PC-3 (cell line): ENCODE measurements at regions not wholly inside any gene's neighbourhood (a gene's known extent, or its start where the extent isn't known, plus 50 kb on each side); places are given as distances from the start of the nearest gene placed in this dataset.

Source experiments
- ATAC-seq: fragments of 200-7000 bp; cut with Tn5 transposase; 2 replicates; pipeline ENCODE4 v1.9.1; 2020; ENCODE audit warnings: mild to moderate bottlenecking, moderate library complexity
- BruUV-seq: library from RNA; stranded (reverse); fragments of 400-500 nt; replicated peaks from 2 replicates; lab custom pipeline; 2021; lab: Mats Ljungman, UMichigan
- CTCF ChIA-PET: fragments of 300-600 bp; sonication (Branson Sonifier 250); formaldehyde crosslinking; loops from one replicate; lab custom pipeline; 2022; ENCODE audit warnings: antibody characterized with exemption; lab: Charles Lee
- POLR2A ChIA-PET: fragments of 300-600 bp; sonication (Branson Sonifier 250); formaldehyde crosslinking; loops from one replicate; lab custom pipeline; 2022; ENCODE audit warnings: antibody characterized with exemption; ENCODE audit not compliant: unreplicated experiment; lab: Charles Lee
- DNase-seq: peaks from one replicate; pipeline ENCODE4 v3.0.0-alpha.2; 2015
- H2AFZ ChIP-seq: fragments of 300-600 bp; sonication (generic); 2 replicates; pipeline ENCODE4 v1.6.0; 2016; ENCODE audit warnings: antibody characterized with exemption, low read length
- H3F3A ChIP-seq: fragments of 300-600 bp; sonication (generic); one replicate; pipeline ENCODE4 v1.6.0; 2017; ENCODE audit warnings: antibody characterized with exemption, low read length, control low read depth, mild to moderate bottlenecking; ENCODE audit not compliant: unreplicated experiment
- H3K27ac ChIP-seq: fragments of 300-600 bp; sonication (generic); 2 replicates; pipeline ENCODE4 v1.5.1; 2016; ENCODE audit warnings: mild to moderate bottlenecking, low read length
- H3K27me3 ChIP-seq: fragments of 300-600 bp; sonication (generic); 2 replicates; pipeline ENCODE4 v1.6.1; 2016; ENCODE audit warnings: low read length, mixed read lengths
- H3K36me3 ChIP-seq: fragments of 300-600 bp; sonication (generic); 2 replicates; pipeline ENCODE4 v1.6.1; 2016; ENCODE audit warnings: low read depth, mixed run types, low read length, mixed read lengths
- H3K4me1 ChIP-seq: fragments of 300-600 bp; sonication (generic); 2 replicates; pipeline ENCODE4 v1.5.1; 2016; ENCODE audit warnings: low read length; ENCODE audit not compliant: insufficient read depth
- H3K4me2 ChIP-seq: fragments of 300-600 bp; sonication (generic); 2 replicates; pipeline ENCODE4 v1.6.0; 2016; ENCODE audit warnings: low read length
- H3K4me3 ChIP-seq: fragments of 300-600 bp; sonication (generic); 2 replicates; pipeline ENCODE4 v1.5.1; 2016; ENCODE audit warnings: mild to moderate bottlenecking, low read length, mixed read lengths
- H3K79me2 ChIP-seq: fragments of 300-600 bp; sonication (generic); 2 replicates; pipeline ENCODE4 v1.6.1; 2017; ENCODE audit warnings: low read length, mixed read lengths
- H3K9ac ChIP-seq: fragments of 300-600 bp; sonication (generic); 2 replicates; pipeline ENCODE4 v1.6.0; 2016; ENCODE audit warnings: mild to moderate bottlenecking, low read length
- H3K9me2 ChIP-seq: fragments of 300-600 bp; sonication (generic); replicated peaks from 2 replicates; pipeline ENCODE4 v1.6.1; 2016; ENCODE audit warnings: mixed run types, low read length, mixed read lengths
- H3K9me3 ChIP-seq: fragments of 300-600 bp; sonication (generic); 2 replicates; pipeline ENCODE4 v1.6.1; 2016; ENCODE audit warnings: low read length, mixed read lengths
- H4K20me1 ChIP-seq: fragments of 300-600 bp; sonication (generic); 2 replicates; pipeline ENCODE4 v1.6.1; 2016; ENCODE audit warnings: low read length, mixed read lengths
- EZH2 ChIP-seq: fragments of 300-600 bp; sonication (generic); IDR thresholded peaks from one replicate; pipeline ENCODE4 v1.6.1; 2017; ENCODE audit warnings: antibody characterized with exemption, mild to moderate bottlenecking, low read length; ENCODE audit not compliant: unreplicated experiment
- EZH2phosphoT487 ChIP-seq: fragments of 300-600 bp; sonication (generic); IDR thresholded peaks from 2 replicates; pipeline ENCODE4 v1.6.1; 2018; ENCODE audit warnings: mild to moderate bottlenecking, antibody characterized with exemption, low read length, borderline replicate concordance
- intact Hi-C: fragments of 100-400 bp; cut with micrococcal nuclease; formaldehyde crosslinking; loops from 2 replicates; pipeline ENCODE4 v1.9.0; 2023
- TF ChIP-seq, protein P1 (sequence below): fragments of 300-600 bp; sonication (generic); conservative IDR thresholded peaks from 2 replicates; pipeline ENCODE4 v1.5.1; 2017; ENCODE audit warnings: antibody characterized with exemption, low read depth, mild to moderate bottlenecking, low read length

DNA sequence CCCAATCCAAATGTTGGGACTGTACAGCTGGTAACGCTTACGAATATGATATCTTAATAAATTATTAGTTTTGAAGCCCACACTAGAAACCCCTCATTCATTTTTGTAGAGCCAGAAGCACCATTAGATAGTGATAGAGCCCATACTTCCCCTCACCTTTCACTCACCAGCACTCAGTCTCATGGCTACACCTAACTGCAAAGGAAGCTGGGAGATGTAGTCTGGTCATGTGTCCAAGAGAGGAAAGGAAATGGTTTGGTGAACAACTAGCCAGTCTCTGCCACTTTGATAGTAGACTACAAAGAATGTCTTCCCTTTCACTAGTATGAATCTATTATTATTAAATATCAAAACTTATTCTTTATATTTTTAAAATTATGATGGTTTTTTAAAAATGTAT lies 77.1 kb upstream of the EGFL6 start:
- H3K9me2 ChIP-seq: no peaks in the 10 kb centered on the region
- TF ChIP-seq EZH2: no peak
- TF ChIP-seq, protein P1, sequence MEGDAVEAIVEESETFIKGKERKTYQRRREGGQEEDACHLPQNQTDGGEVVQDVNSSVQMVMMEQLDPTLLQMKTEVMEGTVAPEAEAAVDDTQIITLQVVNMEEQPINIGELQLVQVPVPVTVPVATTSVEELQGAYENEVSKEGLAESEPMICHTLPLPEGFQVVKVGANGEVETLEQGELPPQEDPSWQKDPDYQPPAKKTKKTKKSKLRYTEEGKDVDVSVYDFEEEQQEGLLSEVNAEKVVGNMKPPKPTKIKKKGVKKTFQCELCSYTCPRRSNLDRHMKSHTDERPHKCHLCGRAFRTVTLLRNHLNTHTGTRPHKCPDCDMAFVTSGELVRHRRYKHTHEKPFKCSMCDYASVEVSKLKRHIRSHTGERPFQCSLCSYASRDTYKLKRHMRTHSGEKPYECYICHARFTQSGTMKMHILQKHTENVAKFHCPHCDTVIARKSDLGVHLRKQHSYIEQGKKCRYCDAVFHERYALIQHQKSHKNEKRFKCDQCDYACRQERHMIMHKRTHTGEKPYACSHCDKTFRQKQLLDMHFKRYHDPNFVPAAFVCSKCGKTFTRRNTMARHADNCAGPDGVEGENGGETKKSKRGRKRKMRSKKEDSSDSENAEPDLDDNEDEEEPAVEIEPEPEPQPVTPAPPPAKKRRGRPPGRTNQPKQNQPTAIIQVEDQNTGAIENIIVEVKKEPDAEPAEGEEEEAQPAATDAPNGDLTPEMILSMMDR: no peak
- TF ChIP-seq EZH2phosphoT487: no peak
- no peaks in the 10 kb centered on the region for H3K27me3 ChIP-seq
- DNase-seq (no peak), ATAC-seq (no peak)
- no peaks in the 10 kb centered on the region for H3K9me3 ChIP-seq
- no peak overlapping the region for H3K4me2 ChIP-seq
- intact Hi-C loops: no loop called here
- peaks cover 22% of the 10 kb centered on the region for H3K4me1 ChIP-seq
- no peak overlapping the region for H3K27ac ChIP-seq
- no peak overlapping the region for H3K9ac ChIP-seq
- H2AFZ ChIP-seq: no peak overlapping the region
- ChIA-PET POLR2A (no interaction called here), CTCF (no interaction called here)
- no peak overlapping the region for H3K4me3 ChIP-seq
- H4K20me1 ChIP-seq: no peaks in the 10 kb centered on the region
- no TSS peak for BruUV-seq
- H3K36me3 ChIP-seq: no peaks in the 10 kb centered on the region
- no peaks in the 10 kb centered on the region for H3K79me2 ChIP-seq
- H3F3A ChIP-seq: no peaks in the 10 kb centered on the region

GRCh38 chrX:13491061-13491460 lies 78.3 kb upstream of the EGFL6 start:
- TF ChIP-seq EZH2 (no peak), EZH2phosphoT487 (no peak)
- TF ChIP-seq, protein P1: no peak

GRCh38 chrX:13489454-13489853 lies 79.9 kb upstream of the EGFL6 start:
- Histone ChIP-seq H3K27ac (peak overlapping the region; percentile 99; the same call in 1 of the 2 replicates), H3K9me2 (no peaks in the 10 kb centered on the region), H3K4me1 (peaks cover 41% of the 10 kb centered on the region), H3F3A (no peaks in the 10 kb centered on the region), H3K9ac (0 out of 2 replicates have a peak overlapping the region, but pooled peaks have one; percentile 18), H3K4me2 (peak overlapping the region; percentile 35; the same call in 1 of the 2 replicates), H3K27me3 (no peaks in the 10 kb centered on the region), H2AFZ (0 out of 2 replicates have a peak overlapping the region, but pooled peaks have one; percentile 7), H3K4me3 (no peak overlapping the region), H3K9me3 (no peaks in the 10 kb centered on the region), H3K36me3 (no peaks in the 10 kb centered on the region), H4K20me1 (no peaks in the 10 kb centered on the region), H3K79me2 (no peaks in the 10 kb centered on the region)
- peak; percentile 47 for DNase-seq
- intact Hi-C loops: loop anchor here (5.0 kb wide), 4 partner anchors 297 to 587 kb away; no protein-coding TSS in a partner anchor
- ChIA-PET POLR2A (no interaction called here), CTCF (interaction anchor here (0.5 kb wide), 1 partner anchor 450 kb away, joined by 3 read pairs; no protein-coding TSS in a partner anchor)
- BruUV-seq: no TSS peak
- no peak for ATAC-seq
- no peak for TF ChIP-seq EZH2phosphoT487
- no peak for TF ChIP-seq EZH2
- TF ChIP-seq, protein P1: no peak

More at GRCh38 chrX:13491061-13491460, 78.3 kb upstream of the EGFL6 start:
- Histone ChIP-seq H3K9me3 (no peaks in the 10 kb centered on the region), H3K27ac (no peak overlapping the region), H3K36me3 (no peaks in the 10 kb centered on the region), H3K27me3 (no peaks in the 10 kb centered on the region), H3K4me3 (no peak overlapping the region), H2AFZ (no peak overlapping the region), H3F3A (no peaks in the 10 kb centered on the region), H3K9ac (no peak overlapping the region), H3K4me2 (no peak overlapping the region), H3K9me2 (no peaks in the 10 kb centered on the region), H3K4me1 (peaks cover 31% of the 10 kb centered on the region), H4K20me1 (no peaks in the 10 kb centered on the region), H3K79me2 (no peaks in the 10 kb centered on the region)
- ChIA-PET CTCF (no interaction called here), POLR2A (no interaction called here)
- ATAC-seq (no peak), DNase-seq (no peak)
- BruUV-seq: no TSS peak
- intact Hi-C loops: no loop called here
